ENCODE measurements at regions not wholly inside any gene's neighbourhood (a gene's known extent, or its start where the extent isn't known, plus 50 kb on each side); places are given as distances from the start of the nearest gene placed in this dataset.

DNA sequence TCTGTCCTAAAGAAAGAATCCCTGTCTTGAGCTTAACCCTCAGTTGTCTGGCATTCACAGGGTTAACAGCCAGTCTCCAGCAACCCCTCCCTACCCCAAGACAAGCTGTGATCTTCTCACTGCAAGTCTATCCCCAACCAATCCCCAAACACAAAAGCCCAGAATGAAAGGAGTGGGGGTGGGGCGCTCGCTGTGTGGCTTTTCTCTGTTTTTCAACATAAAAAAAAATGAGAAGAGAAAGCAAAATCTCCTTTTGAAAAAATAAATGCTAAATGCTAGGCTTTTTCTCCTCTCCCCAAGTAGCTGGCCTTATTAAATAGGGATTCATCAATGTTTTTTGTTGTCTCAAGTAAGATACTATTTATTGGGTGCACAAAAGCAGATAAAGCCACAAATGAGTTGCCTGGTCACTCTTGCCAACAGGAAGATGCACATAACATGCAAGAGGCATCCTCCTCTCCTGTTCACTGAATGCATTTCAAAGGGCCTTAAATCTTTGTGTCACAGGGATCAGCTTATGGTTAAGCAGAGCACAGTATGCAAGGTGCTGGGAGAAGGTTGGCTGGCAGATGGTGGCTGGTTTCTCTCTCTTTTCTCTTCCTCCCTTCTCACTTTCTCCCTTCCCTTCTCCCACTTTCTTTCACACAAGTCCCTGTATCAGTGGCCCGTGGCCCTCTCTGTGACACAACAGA lies 225.6 kb downstream of the CMPK2 start:
- Histone ChIP-seq H3K36me3 (ENCODE audit: insufficient read depth, low read length) (no peaks in the 10 kb centered on the region), H4K20me1 (ENCODE audit: insufficient read depth, low read length) (no peaks in the 10 kb centered on the region), H3K4me2 (ENCODE audit: insufficient read depth, low read length) (no peak overlapping the region), H3K4me3 (ENCODE audit: low read depth in 1 of 2, low read length in 2 of 2) (no peak overlapping the region), H2AFZ (ENCODE audit: low read depth, low read length) (no peak overlapping the region), H3K79me2 (ENCODE audit: insufficient read depth, low read length) (no peaks in the 10 kb centered on the region), H3K9ac (ENCODE audit: low read depth, low read length) (no peak overlapping the region), H3K27me3 (ENCODE audit: insufficient read depth, low read length, poor library complexity) (peaks cover 10% of the 10 kb centered on the region), H3K4me1 (ENCODE audit: insufficient read depth, low read length) (no peaks in the 10 kb centered on the region), H3K9me3 (ENCODE audit: insufficient read depth, low read length, severe bottlenecking) (no peaks in the 10 kb centered on the region), H3K27ac (ENCODE audit: low read length) (no peak overlapping the region)
- TF ChIP-seq, protein P1, sequence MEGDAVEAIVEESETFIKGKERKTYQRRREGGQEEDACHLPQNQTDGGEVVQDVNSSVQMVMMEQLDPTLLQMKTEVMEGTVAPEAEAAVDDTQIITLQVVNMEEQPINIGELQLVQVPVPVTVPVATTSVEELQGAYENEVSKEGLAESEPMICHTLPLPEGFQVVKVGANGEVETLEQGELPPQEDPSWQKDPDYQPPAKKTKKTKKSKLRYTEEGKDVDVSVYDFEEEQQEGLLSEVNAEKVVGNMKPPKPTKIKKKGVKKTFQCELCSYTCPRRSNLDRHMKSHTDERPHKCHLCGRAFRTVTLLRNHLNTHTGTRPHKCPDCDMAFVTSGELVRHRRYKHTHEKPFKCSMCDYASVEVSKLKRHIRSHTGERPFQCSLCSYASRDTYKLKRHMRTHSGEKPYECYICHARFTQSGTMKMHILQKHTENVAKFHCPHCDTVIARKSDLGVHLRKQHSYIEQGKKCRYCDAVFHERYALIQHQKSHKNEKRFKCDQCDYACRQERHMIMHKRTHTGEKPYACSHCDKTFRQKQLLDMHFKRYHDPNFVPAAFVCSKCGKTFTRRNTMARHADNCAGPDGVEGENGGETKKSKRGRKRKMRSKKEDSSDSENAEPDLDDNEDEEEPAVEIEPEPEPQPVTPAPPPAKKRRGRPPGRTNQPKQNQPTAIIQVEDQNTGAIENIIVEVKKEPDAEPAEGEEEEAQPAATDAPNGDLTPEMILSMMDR (IDR thresholded peaks at IDR 0.05; ENCODE audit: borderline replicate concordance, extremely low read depth, low read length, poor library complexity, severe bottlenecking), result no peak
- no peak for TF ChIP-seq EZH2 (IDR thresholded peaks at IDR 0.05; ENCODE audit: borderline replicate concordance, low read depth, low read length, severe bottlenecking)
- ATAC-seq (ENCODE audit: insufficient read depth, low read depth) (no peak), DNase-seq (no peak)

DNA sequence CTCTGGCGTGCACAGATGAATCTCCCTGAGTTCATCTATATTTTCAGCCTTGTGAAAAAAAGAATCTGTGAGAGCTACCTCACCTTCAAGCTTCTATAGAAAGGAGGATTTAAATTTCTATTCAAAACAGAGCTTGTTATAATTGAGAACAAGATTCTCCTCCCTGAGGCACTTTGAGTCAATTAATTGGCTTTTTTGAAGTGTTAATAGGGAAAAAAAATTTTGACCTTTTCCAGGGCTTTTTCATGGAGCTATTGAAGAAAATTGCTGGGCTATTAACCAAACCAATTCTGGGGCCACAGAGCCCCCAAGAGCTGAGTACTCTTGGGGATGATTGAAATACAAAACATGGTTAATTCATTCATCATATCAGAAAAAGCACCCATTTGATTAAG lies 225.1 kb downstream of the CMPK2 start:
- Histone ChIP-seq H3K79me2 (ENCODE audit: insufficient read depth, low read length) (no peaks in the 10 kb centered on the region), H3K4me3 (ENCODE audit: low read depth in 1 of 2, low read length in 2 of 2) (no peak overlapping the region), H3K36me3 (ENCODE audit: insufficient read depth, low read length) (no peaks in the 10 kb centered on the region), H3K27me3 (ENCODE audit: insufficient read depth, low read length, poor library complexity) (peaks cover 10% of the 10 kb centered on the region), H3K9me3 (ENCODE audit: insufficient read depth, low read length, severe bottlenecking) (no peaks in the 10 kb centered on the region), H3K4me2 (ENCODE audit: insufficient read depth, low read length) (no peak overlapping the region), H2AFZ (ENCODE audit: low read depth, low read length) (no peak overlapping the region), H3K4me1 (ENCODE audit: insufficient read depth, low read length) (no peaks in the 10 kb centered on the region), H3K9ac (ENCODE audit: low read depth, low read length) (no peak overlapping the region), H4K20me1 (ENCODE audit: insufficient read depth, low read length) (no peaks in the 10 kb centered on the region), H3K27ac (ENCODE audit: low read length) (no peak overlapping the region)
- DNase-seq (no peak), ATAC-seq (ENCODE audit: insufficient read depth, low read depth) (no peak)
- TF ChIP-seq, protein P1 (IDR thresholded peaks at IDR 0.05; ENCODE audit: borderline replicate concordance, extremely low read depth, low read length, poor library complexity, severe bottlenecking), result no peak
- TF ChIP-seq EZH2 (IDR thresholded peaks at IDR 0.05; ENCODE audit: borderline replicate concordance, low read depth, low read length, severe bottlenecking), result no peak

DNA sequence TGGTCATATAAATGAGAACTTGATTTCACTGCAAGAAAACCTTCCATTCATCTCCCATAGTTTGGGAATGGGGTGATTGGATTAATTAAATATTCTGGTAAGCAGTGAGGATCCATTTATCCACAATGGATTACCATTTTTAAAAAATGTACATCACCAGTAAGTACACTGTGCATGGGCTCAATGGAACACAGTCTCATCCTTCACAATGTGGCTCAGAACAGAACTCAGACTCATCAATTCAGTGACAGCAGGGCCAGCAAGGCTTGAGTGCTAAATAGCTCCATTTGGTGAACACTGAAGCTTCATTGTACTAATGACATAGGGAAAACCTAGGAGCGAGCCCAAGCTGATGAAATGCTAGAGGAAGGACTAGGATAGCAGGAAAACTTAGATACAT lies 223.8 kb downstream of the CMPK2 start:
- no peak overlapping the region for H3K4me3 ChIP-seq (ENCODE audit: low read depth in 1 of 2, low read length in 2 of 2)
- no peak overlapping the region for H3K27ac ChIP-seq (ENCODE audit: low read length)
- no peaks in the 10 kb centered on the region for H3K79me2 ChIP-seq (ENCODE audit: insufficient read depth, low read length)
- TF ChIP-seq, protein P1 (IDR thresholded peaks at IDR 0.05; ENCODE audit: borderline replicate concordance, extremely low read depth, low read length, poor library complexity, severe bottlenecking), result no peak
- TF ChIP-seq EZH2 (IDR thresholded peaks at IDR 0.05; ENCODE audit: borderline replicate concordance, low read depth, low read length, severe bottlenecking), result no peak
- no peaks in the 10 kb centered on the region for H3K36me3 ChIP-seq (ENCODE audit: insufficient read depth, low read length)
- no peaks in the 10 kb centered on the region for H3K9me3 ChIP-seq (ENCODE audit: insufficient read depth, low read length, severe bottlenecking)
- no peak overlapping the region for H3K4me2 ChIP-seq (ENCODE audit: insufficient read depth, low read length)
- no peaks in the 10 kb centered on the region for H4K20me1 ChIP-seq (ENCODE audit: insufficient read depth, low read length)
- DNase-seq (no peak), ATAC-seq (ENCODE audit: insufficient read depth, low read depth) (no peak)
- H3K9ac ChIP-seq (ENCODE audit: low read depth, low read length), result no peak overlapping the region
- peaks cover 3% of the 10 kb centered on the region for H3K27me3 ChIP-seq (ENCODE audit: insufficient read depth, low read length, poor library complexity)
- H3K4me1 ChIP-seq (ENCODE audit: insufficient read depth, low read length), result no peaks in the 10 kb centered on the region
- no peak overlapping the region for H2AFZ ChIP-seq (ENCODE audit: low read depth, low read length)
